NAMALWA (cell line): ENCODE measurements at regions not wholly inside any gene's neighbourhood (a gene's known extent, or its start where the extent isn't known, plus 50 kb on each side); places are given as distances from the start of the nearest gene placed in this dataset.
"Not testable (repeated sequence)": the region's sequence is repeated elsewhere in the genome, so short reads cannot be mapped to it uniquely, and the experiment has no call there.

Source experiments
- DNase-seq: peaks from one replicate; pipeline ENCODE4 v3.0.0-alpha.2; 2015; ENCODE audit warnings: low spot score

DNA sequence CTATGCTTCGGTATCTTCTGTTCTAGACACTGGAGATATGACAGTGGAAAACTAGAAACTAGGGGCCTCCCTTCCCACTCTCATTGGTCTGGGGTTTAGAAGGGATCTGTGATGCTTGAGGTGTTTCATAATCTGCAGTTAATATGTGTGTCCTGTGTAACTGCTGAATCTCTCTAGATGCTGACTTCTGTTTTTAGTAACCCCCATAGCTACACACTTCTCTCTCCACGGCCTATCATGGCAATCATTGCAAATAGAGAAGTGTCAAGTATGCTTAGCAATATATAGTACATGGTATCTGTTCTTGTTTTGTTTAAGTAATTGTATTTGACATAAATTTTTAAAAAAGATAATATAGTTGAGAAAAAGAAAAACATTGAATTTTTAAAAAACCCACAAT is 394.6 kb upstream of the MMS22L start:
- DNase-seq = no peak

DNA sequence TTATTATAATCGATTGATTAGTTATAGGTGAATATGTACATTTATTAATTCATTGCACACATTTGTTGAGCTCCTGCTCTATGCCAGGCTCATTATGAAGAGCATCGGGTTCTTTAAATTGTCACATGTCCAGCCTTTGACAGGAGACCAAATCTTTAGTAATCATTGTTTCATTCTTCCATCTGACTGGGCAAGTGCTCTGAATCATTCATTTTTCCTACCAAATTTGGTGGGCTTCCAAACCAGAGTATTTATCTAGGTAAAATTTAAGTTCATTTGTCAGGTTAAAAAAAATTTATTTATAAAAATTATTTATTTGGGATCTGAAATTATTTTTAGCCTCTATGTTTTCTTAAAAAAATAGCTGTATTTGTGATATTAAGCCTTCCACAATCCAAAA is 404.9 kb upstream of the MMS22L start:
- no peak for DNase-seq

DNA sequence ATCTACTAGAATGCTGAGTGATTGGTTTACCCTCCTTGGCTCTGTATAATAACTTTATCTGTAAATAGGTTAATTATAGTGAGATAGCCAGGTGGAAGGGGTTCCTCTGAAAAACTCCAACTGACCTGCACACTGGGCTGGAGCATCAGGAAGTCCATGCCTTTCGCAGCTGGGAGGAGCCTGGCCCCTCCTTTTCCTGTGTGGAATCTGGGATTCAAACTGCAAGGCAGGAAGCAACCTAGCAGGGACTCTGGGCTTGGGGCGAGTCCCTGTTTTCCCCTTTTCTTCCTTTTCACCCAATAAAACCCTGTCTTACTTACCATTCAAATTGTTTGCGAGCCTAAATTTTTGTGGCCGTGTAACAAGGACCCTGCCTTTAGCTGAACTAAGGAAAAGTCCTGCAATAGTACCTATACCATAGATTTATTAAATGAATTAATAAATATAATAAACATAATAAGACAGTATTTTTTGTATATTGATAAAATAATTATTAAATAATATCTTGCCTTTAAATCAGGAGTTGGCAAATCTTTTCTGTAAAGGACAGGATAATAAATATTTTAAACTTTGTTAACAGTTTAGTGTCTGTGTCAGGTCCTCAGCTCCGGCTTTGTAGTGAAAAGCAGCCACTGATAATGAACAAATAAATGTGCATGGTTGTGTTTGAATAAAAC is 406.2 kb upstream of the MMS22L start:
- DNase-seq = no peak

DNA sequence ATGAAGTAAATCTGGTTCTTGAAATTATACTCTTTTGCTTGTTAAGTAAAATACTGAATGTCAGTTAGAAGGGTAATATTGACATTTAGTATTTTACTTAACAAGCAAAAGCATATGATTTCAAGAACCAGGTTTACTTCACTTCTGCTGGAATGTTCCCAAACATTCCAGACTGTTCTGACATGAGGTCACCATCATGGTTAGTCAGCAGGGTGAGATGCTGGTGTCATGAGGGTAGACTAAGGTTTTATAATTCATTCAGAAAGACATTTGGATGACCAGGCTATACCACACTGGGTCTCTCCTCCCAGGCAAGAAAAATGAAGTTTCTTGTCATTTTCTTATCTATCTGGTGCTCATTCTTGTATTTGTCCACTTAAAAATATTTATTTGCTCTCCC is 414.4 kb upstream of the MMS22L start:
- DNase-seq = no peak

DNA sequence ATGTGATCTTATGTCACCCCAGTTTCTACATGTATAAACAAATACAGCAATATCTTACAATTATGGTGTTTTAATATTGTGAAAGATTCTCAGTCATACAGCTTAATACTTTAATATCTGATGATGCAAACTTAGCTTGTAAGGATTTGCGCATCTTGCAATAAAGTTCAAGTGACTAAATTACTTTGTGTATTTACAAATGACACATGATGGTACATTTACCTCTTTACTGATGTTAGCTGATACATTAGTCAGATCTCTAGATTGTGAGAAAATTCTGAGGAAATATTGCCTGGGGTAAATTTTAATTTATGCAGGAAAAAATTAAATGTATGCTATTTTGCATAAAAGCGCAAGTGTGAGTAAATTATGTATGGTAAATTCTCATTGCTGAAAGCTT is 418.8 kb upstream of the MMS22L start:
- DNase-seq = no peak

DNA sequence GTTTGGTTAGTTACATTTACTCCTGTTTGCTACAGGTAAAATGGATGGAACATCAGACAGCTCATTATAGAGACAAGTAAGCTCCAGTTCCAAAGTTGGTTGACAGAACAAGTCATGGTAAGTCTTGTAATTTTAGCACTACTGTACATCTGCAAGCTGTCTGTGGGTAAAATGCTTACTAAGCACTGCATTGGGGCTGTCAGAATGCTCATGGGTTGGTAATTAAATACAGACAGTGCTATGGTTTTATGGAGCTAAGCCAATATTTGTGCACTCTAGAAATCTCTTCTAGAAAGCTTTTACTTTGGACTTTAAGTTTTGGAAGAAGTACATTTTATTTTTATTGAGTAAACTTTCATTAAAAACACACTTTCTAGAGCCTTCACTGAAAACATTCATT is 419.2 kb upstream of the MMS22L start:
- no peak for DNase-seq

GRCh38 chr6:97703661-97704060 is 420.6 kb upstream of the MMS22L start:
- no peak for DNase-seq

DNA sequence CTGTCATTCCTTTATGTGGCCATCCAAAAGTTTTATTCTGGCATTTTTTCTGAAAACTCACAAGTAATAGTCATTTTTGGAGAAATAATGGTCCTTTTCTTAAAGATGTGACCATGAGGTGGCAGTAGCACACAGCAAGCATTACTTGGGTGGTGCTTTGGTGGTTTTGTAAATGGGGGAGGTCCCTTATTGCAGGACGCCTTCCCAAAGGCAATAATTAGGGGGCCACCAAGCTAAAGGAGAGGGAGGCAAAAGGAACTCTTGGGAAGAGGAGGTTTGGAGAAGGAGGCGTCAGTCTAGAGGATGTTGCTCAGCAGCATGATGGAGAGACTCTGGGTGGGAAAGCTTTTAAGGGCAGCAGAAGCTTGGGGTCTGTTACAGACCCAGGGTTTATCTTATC is 422.6 kb upstream of the MMS22L start:
- peak; percentile 49 for DNase-seq

DNA sequence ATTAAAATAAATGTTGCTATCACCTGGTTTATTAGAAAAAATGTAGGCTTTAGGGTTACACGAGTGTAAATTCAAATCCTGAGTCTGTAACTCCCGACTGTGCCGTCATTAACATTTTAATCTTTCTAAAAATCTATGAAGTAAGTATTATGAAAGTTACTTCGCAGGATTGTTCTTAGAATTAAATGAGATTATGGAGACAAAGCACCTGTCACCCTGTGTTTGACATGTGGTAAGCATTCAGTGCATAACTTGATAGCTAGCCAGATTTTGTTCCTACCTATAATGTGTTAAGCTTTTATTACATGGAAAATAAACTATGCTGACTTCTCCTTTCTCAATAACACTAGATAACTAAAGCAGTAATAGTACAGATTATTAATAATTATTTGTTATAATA is 429.7 kb upstream of the MMS22L start:
- no peak for DNase-seq

- DNase-seq = no peak
Measured at GRCh38 chr6:97714772-97715171, 431.8 kb upstream of the MMS22L start.

DNA sequence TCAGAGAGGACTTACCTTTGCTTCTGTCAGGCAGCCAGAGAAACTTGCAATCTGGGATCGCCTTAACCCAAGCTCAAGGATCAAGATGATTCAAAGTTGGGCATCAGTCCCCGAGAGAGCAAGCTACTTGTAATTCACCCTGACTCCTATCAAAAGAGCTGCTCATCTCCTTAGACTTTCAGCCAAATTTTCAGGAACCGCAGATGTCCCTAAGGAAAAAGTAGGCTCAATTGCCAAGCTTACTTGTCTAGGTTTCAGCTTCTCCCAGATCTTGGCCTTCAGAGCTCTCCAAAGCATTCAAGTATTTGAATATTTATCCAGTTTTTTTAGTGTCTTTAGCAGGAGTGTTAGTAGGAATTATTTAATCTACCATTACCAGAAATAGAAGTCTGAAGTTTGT is 434.1 kb upstream of the MMS22L start:
- DNase-seq = no peak

GRCh38 chr6:97726378-97726777 is 443.4 kb upstream of the MMS22L start:
- DNase-seq = no peak

GRCh38 chr6:97732045-97732444 is 449.0 kb upstream of the MMS22L start:
- DNase-seq = no peak

DNA sequence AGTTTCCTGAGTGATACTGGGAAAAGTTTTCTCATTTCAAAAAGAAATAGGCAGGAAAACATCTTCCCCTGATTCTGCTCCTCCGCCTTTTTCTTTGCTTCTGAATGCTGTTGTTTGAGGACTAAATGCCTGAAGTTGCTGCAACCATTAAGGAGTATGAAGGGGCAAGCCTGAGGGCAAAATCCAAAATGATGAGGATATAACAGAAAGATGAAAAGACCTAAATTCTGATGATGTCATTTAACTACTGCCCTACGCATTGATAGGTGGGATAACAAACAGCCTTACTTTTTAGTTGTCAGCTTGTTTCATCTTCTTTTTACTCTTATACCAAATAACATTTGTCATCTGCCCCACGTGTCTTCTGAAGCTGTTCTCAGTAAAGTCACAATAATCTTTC is 474.6 kb upstream of the MMS22L start:
- DNase-seq = no peak

GRCh38 chr6:97765461-97765860 is 482.4 kb upstream of the MMS22L start:
- no peak for DNase-seq

DNA sequence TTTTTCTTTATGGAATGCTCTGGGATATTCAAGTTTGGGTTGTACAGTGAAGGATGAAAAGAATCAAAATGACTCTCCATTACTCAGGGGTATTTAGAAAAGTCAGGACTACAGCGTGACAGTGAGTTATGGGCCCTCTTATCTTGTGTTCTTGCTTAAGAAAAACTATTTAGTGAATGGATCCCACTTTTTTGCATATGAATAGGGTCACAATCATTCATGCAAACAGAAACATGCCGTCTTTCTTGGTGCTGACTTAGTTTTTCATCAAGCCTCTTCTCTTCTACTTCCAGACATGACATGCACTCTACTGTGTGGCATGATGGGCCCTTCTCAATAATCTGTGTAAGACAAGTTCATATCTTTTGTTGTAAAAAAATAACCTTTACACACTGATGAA is 488.4 kb upstream of the MMS22L start:
- DNase-seq = no peak

GRCh38 chr6:97775012-97775411 is 492.0 kb upstream of the MMS22L start:
- no peak for DNase-seq

DNA sequence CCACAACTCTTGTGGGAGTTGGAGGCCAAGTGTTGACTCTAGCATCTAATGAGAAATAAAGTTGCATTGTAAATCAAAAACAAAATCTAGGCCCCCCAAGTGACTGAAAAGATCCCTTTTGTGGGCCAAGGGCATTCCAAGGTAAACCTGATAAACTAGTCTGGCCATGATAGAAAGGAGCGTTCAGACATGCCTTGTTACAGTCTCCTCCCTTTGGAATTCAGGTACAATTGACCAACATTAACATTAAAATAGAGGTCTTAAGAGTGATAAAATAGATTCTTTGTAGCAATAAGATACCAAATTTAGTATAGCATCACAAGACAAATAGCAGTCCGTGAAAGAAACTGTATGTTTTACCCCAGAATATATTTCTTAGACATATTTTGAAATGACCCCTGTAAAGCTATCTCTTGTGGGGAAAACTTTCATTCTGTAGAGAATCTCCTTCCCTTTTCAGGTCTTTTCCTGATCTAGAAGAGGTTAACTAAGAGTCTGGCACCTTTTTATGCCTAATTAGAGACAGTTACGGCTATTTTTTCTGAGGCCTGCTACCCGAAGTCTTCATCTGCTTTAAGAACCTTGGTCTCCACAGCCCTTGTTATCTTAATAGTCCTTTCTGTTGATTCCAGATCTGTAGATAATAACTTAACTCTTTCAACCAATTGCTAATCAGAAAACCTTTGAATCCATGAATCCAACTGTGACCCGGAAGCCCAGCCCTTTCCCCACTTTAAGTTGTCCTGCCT is 495.4 kb upstream of the MMS22L start:
- DNase-seq = no peak

- DNase-seq = not testable (repeated sequence)
Measured at GRCh38 chr6:97779039-97779766, 496.2 kb upstream of the MMS22L start.

GRCh38 chr6:97790926-97791590 is 508.0 kb upstream of the MMS22L start:
- no peak for DNase-seq

DNA sequence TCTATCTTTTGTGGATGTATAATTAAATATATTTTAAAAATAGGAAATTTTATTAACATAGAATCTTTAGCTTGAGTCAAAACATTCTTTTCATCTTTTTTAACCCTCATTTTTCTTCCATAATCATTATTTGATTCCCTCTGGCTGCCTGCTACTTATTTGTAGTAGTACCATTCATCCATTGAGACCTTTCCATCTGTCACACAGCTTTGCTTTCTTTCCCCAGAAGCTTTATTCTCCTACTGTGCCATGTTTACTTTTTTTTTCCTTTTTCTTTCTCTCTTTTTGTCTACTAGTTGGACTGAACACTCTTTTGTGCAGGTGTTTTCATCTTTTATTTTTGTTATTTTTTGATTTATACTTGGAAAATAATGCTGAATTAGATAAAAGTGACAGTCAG is 522.6 kb upstream of the MMS22L start:
- no peak for DNase-seq

DNA sequence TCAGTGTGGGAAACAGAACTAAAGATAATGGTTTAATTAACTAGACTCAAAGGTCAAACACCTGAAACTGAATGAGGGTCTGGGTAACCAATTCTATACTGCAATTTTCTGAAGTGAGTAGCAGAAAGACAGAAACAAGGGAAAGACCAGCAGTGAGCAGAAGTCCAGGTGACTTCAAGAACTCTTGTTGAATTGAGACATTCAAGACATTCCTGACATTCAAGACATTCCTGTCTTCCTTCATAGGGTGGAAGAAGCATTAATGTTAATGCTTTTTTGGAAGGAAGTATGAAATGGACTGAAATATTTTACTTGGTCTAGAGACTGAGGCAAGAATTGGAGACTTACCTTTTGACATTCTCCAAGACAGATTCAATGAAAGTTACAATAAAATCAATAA is 529.9 kb upstream of the MMS22L start:
- no peak for DNase-seq
